Central memory CD8-positive, alpha-beta T cell (primary cell): ENCODE measurements at regions not wholly inside any gene's neighbourhood (a gene's known extent, or its start where the extent isn't known, plus 50 kb on each side); places are given as distances from the start of the nearest gene placed in this dataset.

Source experiments
- ATAC-seq: fragments of 150-1000 bp; cut with Tn5 transposase; replicated peaks from 2 replicates; pipeline ENCODE4 v1.10.0; 2022; ENCODE audit warnings: mild to moderate bottlenecking, moderate FRiP score, moderate number of reproducible peaks; ENCODE audit not compliant: poor library complexity, severe bottlenecking; ENCODE audit errors: extremely low read depth
- DNase-seq, 2 donors: peaks; one replicate each; pipeline ENCODE4 v3.0.0; 2021; ENCODE audit warnings: low spot score in 2 of 2
- H3K27ac Mint-ChIP-seq: one replicate; pipeline ENCODE4 v1.8.0; 2022; ENCODE audit warnings: low read depth, mild to moderate bottlenecking, moderate library complexity, mixed read lengths
- H3K27me3 Mint-ChIP-seq: one replicate; pipeline ENCODE4 v1.8.0; 2022; ENCODE audit warnings: mixed read lengths
- H3K36me3 Mint-ChIP-seq: one replicate; pipeline ENCODE4 v1.8.0; 2022; ENCODE audit warnings: mild to moderate bottlenecking, moderate library complexity, mixed read lengths; ENCODE audit not compliant: insufficient read depth
- H3K4me1 Mint-ChIP-seq: one replicate; pipeline ENCODE4 v1.8.0; 2022; ENCODE audit warnings: mixed read lengths
- H3K4me3 Mint-ChIP-seq: one replicate; pipeline ENCODE4 v1.8.0; 2022; ENCODE audit warnings: mild to moderate bottlenecking, moderate library complexity, mixed read lengths
- H3K9me3 Mint-ChIP-seq: one replicate; pipeline ENCODE4 v1.8.0; 2022; ENCODE audit warnings: mixed read lengths

GRCh38 chr7:79877874-79878465, 256.7 kb upstream of the GNAI1 start:
- DNase-seq (no peak), ATAC-seq (no peak)
- no peak overlapping the region for H3K27ac Mint-ChIP-seq
- H3K9me3 Mint-ChIP-seq, result peaks cover 5% of the 10 kb centered on the region
- no peak overlapping the region for H3K4me3 Mint-ChIP-seq
- no peaks in the 10 kb centered on the region for H3K27me3 Mint-ChIP-seq
- no peaks in the 10 kb centered on the region for H3K36me3 Mint-ChIP-seq
- no peaks in the 10 kb centered on the region for H3K4me1 Mint-ChIP-seq

GRCh38 chr7:79876848-79877252, 257.8 kb upstream of the GNAI1 start:
- no peaks in the 10 kb centered on the region for H3K4me1 Mint-ChIP-seq
- DNase-seq (no peak), ATAC-seq (no peak)
- no peaks in the 10 kb centered on the region for H3K27me3 Mint-ChIP-seq
- no peak overlapping the region for H3K4me3 Mint-ChIP-seq
- peaks cover 5% of the 10 kb centered on the region for H3K9me3 Mint-ChIP-seq
- H3K27ac Mint-ChIP-seq, result no peak overlapping the region
- H3K36me3 Mint-ChIP-seq, result no peaks in the 10 kb centered on the region

GRCh38 chr7:79874797-79875196, 259.8 kb upstream of the GNAI1 start:
- no peak for DNase-seq

GRCh38 chr7:79872176-79872575, 262.5 kb upstream of the GNAI1 start:
- Mint-ChIP-seq H3K4me1 (no peaks in the 10 kb centered on the region), H3K9me3 (peaks cover 6% of the 10 kb centered on the region), H3K27ac (no peak overlapping the region), H3K4me3 (no peak overlapping the region), H3K27me3 (no peaks in the 10 kb centered on the region), H3K36me3 (no peaks in the 10 kb centered on the region)
- ATAC-seq (no peak), DNase-seq (no peak)

More at GRCh38 chr7:79874797-79875196, 259.8 kb upstream of the GNAI1 start:
- Mint-ChIP-seq H3K27ac (no peak overlapping the region), H3K27me3 (no peaks in the 10 kb centered on the region), H3K4me3 (no peak overlapping the region), H3K36me3 (no peaks in the 10 kb centered on the region), H3K4me1 (no peaks in the 10 kb centered on the region), H3K9me3 (peaks cover 9% of the 10 kb centered on the region)
- ATAC-seq, result no peak

- Mint-ChIP-seq H3K36me3 (no peaks in the 10 kb centered on the region), H3K9me3 (peaks cover 6% of the 10 kb centered on the region), H3K4me3 (no peak overlapping the region), H3K27me3 (no peaks in the 10 kb centered on the region), H3K27ac (no peak overlapping the region), H3K4me1 (no peaks in the 10 kb centered on the region)
- ATAC-seq (no peak), DNase-seq (no peak)
Measured at GRCh38 chr7:79868010-79868409, 266.6 kb upstream of the GNAI1 start.

GRCh38 chr7:79862447-79863210, 272.0 kb upstream of the GNAI1 start:
- Mint-ChIP-seq H3K9me3 (peaks cover 7% of the 10 kb centered on the region), H3K36me3 (no peaks in the 10 kb centered on the region), H3K27ac (no peak overlapping the region), H3K27me3 (no peaks in the 10 kb centered on the region), H3K4me1 (no peaks in the 10 kb centered on the region), H3K4me3 (no peak overlapping the region)
- no peak for DNase-seq
- ATAC-seq, result no peak

GRCh38 chr7:79855172-79855571, 279.5 kb upstream of the GNAI1 start:
- Mint-ChIP-seq H3K4me1 (no peaks in the 10 kb centered on the region), H3K36me3 (peaks cover 2% of the 10 kb centered on the region), H3K27me3 (no peaks in the 10 kb centered on the region), H3K9me3 (peaks cover 32% of the 10 kb centered on the region), H3K27ac (no peak overlapping the region), H3K4me3 (no peak overlapping the region)
- DNase-seq (no peak), ATAC-seq (no peak)

GRCh38 chr7:79854621-79855020, 280.0 kb upstream of the GNAI1 start:
- peaks cover 26% of the 10 kb centered on the region for H3K9me3 Mint-ChIP-seq
- ATAC-seq (no peak), DNase-seq (no peak)
- no peaks in the 10 kb centered on the region for H3K4me1 Mint-ChIP-seq
- H3K27ac Mint-ChIP-seq, result no peak overlapping the region
- H3K36me3 Mint-ChIP-seq, result peaks cover 2% of the 10 kb centered on the region
- H3K27me3 Mint-ChIP-seq, result no peaks in the 10 kb centered on the region
- H3K4me3 Mint-ChIP-seq, result no peak overlapping the region

- DNase-seq (no peak), ATAC-seq (no peak)
- Mint-ChIP-seq H3K27me3 (no peaks in the 10 kb centered on the region), H3K4me3 (no peak overlapping the region), H3K27ac (no peak overlapping the region), H3K4me1 (no peaks in the 10 kb centered on the region), H3K36me3 (no peaks in the 10 kb centered on the region), H3K9me3 (peaks cover 10% of the 10 kb centered on the region)
Measured at GRCh38 chr7:79837915-79838314, 296.7 kb upstream of the GNAI1 start.

GRCh38 chr7:79833616-79834015, 301.0 kb upstream of the GNAI1 start:
- Mint-ChIP-seq H3K27ac (no peak overlapping the region), H3K36me3 (no peaks in the 10 kb centered on the region)

GRCh38 chr7:79828866-79829265, 305.8 kb upstream of the GNAI1 start:
- ATAC-seq (no peak), DNase-seq (no peak)

More at GRCh38 chr7:79833616-79834015, 301.0 kb upstream of the GNAI1 start:
- Mint-ChIP-seq H3K4me1 (no peaks in the 10 kb centered on the region), H3K27me3 (no peaks in the 10 kb centered on the region), H3K4me3 (no peak overlapping the region), H3K9me3 (peaks cover 10% of the 10 kb centered on the region)
- DNase-seq, result no peak
- no peak for ATAC-seq

GRCh38 chr7:79823246-79823951, 311.2 kb upstream of the GNAI1 start:
- Mint-ChIP-seq H3K9me3 (peaks cover 17% of the 10 kb centered on the region), H3K4me3 (no peak overlapping the region), H3K27me3 (no peaks in the 10 kb centered on the region), H3K4me1 (no peaks in the 10 kb centered on the region), H3K27ac (no peak overlapping the region), H3K36me3 (no peaks in the 10 kb centered on the region)
- ATAC-seq (no peak), DNase-seq (no peak)

More at GRCh38 chr7:79828866-79829265, 305.8 kb upstream of the GNAI1 start:
- Mint-ChIP-seq H3K36me3 (no peaks in the 10 kb centered on the region), H3K9me3 (peaks cover 17% of the 10 kb centered on the region), H3K27ac (no peak overlapping the region), H3K4me3 (no peak overlapping the region), H3K27me3 (no peaks in the 10 kb centered on the region), H3K4me1 (no peaks in the 10 kb centered on the region)
